K562 (cell line): ENCODE measurements at regions not wholly inside any gene's neighbourhood (a gene's known extent, or its start where the extent isn't known, plus 50 kb on each side); places are given as distances from the start of the nearest gene placed in this dataset.

Experiments used
- CEBPG ChIP-seq, 3 experiments: fragments of 200-800 bp in 1 of 3; sonication (Bioruptor generic) in 1 of 3; sonication (generic) in 1 of 3; formaldehyde crosslinking in 1 of 3; IDR thresholded peaks in 2 of 3; conservative IDR thresholded peaks in 1 of 3; 2 replicates each; pipeline versions ENCODE4 v1.6.1 to v1.8.0; 2016 to 2022; ENCODE audit warnings: missing compliant biosample characterization in 2 of 3, missing genetic modification characterization in 2 of 3, mild to moderate bottlenecking in 1 of 3, missing genetic modification reagents in 1 of 3
- CUX1 ChIP-seq: fragments of 200-800 bp; sonication (Bioruptor generic); IDR thresholded peaks from 2 replicates; pipeline ENCODE4 v1.6.1; 2016; ENCODE audit warnings: missing genetic modification characterization, missing compliant biosample characterization
- FOXK2 ChIP-seq, 2 experiments: fragments of 450-650 bp; IDR thresholded peaks in 1 of 2; conservative IDR thresholded peaks in 1 of 2; 2 replicates each; pipeline ENCODE4 v1.6.1; 2016; ENCODE audit warnings: low read depth in 2 of 2, mild to moderate bottlenecking in 1 of 2
- PRMT5 ChIP-seq: sonication (generic); formaldehyde crosslinking; IDR thresholded peaks from 2 replicates; pipeline ENCODE4 v1.5.0; 2020; ENCODE audit warnings: missing genetic modification reagents
- SRSF1 ChIP-seq: fragments of 200-400 bp; formaldehyde crosslinking; IDR thresholded peaks from 2 replicates; pipeline ENCODE4 v1.6.1; 2017; ENCODE audit warnings: mild to moderate bottlenecking, low read depth, low read length, moderate library complexity
- TBP ChIP-seq: optimal IDR thresholded peaks from 2 replicates; pipeline ENCODE3; 2011; ENCODE audit warnings: low read depth, low read length, improper control_type of control experiment
- ZNF263 ChIP-seq: sonication (generic); formaldehyde crosslinking; IDR thresholded peaks from 2 replicates; pipeline ENCODE4 v1.8.0; 2022; ENCODE audit warnings: mild to moderate bottlenecking, missing genetic modification reagents, borderline replicate concordance

GRCh38 chr5:165425594-165425993, 1920.2 kb downstream of the MAT2B start (continued):
- TF ChIP-seq SRSF1 (no peak), CEBPG (CRISPR knock-in tag; IDR thresholded peaks at IDR 0.05) (no peak), CEBPG (tag; conservative IDR thresholded peaks at IDR 0.05 in 1 of 2, IDR thresholded peaks at IDR 0.05 in 1 of 2) (no peak), PRMT5 (CRISPR knock-in tag) (no peak), ZNF263 (CRISPR knock-in tag) (no peak), FOXK2 (conservative IDR thresholded peaks at IDR 0.05 in 1 of 2, IDR thresholded peaks at IDR 0.05 in 1 of 2; ENCODE audit: low read depth in 2 of 2) (no peak), TBP (no peak), CUX1 (CRISPR knock-in tag) (no peak)
